ENCODE measurements at regions not wholly inside any gene's neighbourhood (a gene's known extent, or its start where the extent isn't known, plus 50 kb on each side); places are given as distances from the start of the nearest gene placed in this dataset.

- TF ChIP-seq CTCF (IDR thresholded peaks at IDR 0.05) (no peak), POLR2AphosphoS5 (IDR thresholded peaks at IDR 0.05) (no peak)
Observed at GRCh38 chr13:89721216-89721615, 1626.3 kb upstream of the MIR17HG start.
